Hepatocyte (in vitro differentiated cells): ENCODE measurements at regions not wholly inside any gene's neighbourhood (a gene's known extent, or its start where the extent isn't known, plus 50 kb on each side); places are given as distances from the start of the nearest gene placed in this dataset.

Experiments used
- EZH2phosphoT487 ChIP-seq: fragments of 200-600 bp; sonication (generic); IDR thresholded peaks from one replicate; pipeline ENCODE4 v1.6.1; 2018; ENCODE audit warnings: antibody characterized with exemption, mild to moderate bottlenecking, low read depth, moderate library complexity; ENCODE audit not compliant: unreplicated experiment, severe bottlenecking
- TF ChIP-seq, protein P1 (sequence below): fragments of 200-600 bp; sonication (generic); IDR thresholded peaks from 2 replicates; pipeline ENCODE4 v1.5.1; 2016; ENCODE audit warnings: antibody characterized with exemption, mild to moderate bottlenecking; ENCODE audit not compliant: poor library complexity

DNA sequence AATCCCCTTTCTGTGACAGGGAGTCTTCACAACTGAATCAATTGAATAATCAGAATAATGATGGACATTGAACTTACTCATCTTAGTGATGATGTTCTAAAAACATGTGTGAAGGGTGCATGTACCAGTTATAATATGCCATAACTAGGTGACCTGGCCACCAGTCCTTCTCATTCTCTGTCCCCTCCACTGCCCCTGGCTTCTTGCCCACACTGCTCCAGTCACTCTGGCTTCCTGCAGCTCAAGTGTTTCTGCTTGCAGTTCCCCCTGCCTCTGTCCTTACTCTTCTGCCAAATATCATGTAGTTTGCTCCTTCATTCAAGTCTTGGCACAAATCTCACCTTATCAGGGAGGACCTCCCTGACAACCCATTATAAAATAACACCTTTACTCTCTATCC is 168.1 kb upstream of the SLC7A11 start:
- TF ChIP-seq, protein P1, sequence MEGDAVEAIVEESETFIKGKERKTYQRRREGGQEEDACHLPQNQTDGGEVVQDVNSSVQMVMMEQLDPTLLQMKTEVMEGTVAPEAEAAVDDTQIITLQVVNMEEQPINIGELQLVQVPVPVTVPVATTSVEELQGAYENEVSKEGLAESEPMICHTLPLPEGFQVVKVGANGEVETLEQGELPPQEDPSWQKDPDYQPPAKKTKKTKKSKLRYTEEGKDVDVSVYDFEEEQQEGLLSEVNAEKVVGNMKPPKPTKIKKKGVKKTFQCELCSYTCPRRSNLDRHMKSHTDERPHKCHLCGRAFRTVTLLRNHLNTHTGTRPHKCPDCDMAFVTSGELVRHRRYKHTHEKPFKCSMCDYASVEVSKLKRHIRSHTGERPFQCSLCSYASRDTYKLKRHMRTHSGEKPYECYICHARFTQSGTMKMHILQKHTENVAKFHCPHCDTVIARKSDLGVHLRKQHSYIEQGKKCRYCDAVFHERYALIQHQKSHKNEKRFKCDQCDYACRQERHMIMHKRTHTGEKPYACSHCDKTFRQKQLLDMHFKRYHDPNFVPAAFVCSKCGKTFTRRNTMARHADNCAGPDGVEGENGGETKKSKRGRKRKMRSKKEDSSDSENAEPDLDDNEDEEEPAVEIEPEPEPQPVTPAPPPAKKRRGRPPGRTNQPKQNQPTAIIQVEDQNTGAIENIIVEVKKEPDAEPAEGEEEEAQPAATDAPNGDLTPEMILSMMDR, result no peak
- TF ChIP-seq EZH2phosphoT487, result no peak
